Neural crest cell (in vitro differentiated cells): ENCODE measurements at regions not wholly inside any gene's neighbourhood (a gene's known extent, or its start where the extent isn't known, plus 50 kb on each side); places are given as distances from the start of the nearest gene placed in this dataset.

ENCODE experiments used
- DNase-seq: peaks from one replicate; pipeline ENCODE4 v3.0.0; 2021; ENCODE audit warnings: low read depth, mixed read lengths, low spot score
- H3K27ac Mint-ChIP-seq: one replicate; pipeline ENCODE4 v1.8.0; 2021; ENCODE audit warnings: mild to moderate bottlenecking, mixed read lengths; ENCODE audit not compliant: unreplicated experiment
- H3K27me3 Mint-ChIP-seq: 2 replicates; pipeline ENCODE4 v1.8.0; 2021; ENCODE audit warnings: low read depth, mild to moderate bottlenecking, mixed read lengths
- H3K36me3 Mint-ChIP-seq: 2 replicates; pipeline ENCODE4 v1.8.0; 2021; ENCODE audit warnings: low read depth, mild to moderate bottlenecking, mixed read lengths
- H3K4me1 Mint-ChIP-seq: 2 replicates; pipeline ENCODE4 v1.8.0; 2021; ENCODE audit warnings: mixed read lengths
- H3K4me3 Mint-ChIP-seq: one replicate; pipeline ENCODE4 v1.8.0; 2021; ENCODE audit warnings: mild to moderate bottlenecking, mixed read lengths
- H3K9me3 Mint-ChIP-seq: 2 replicates; pipeline ENCODE4 v1.8.0; 2021; ENCODE audit warnings: mixed read lengths
- TF ChIP-seq, protein P1 (sequence below): fragments of 200-600 bp; sonication (generic); conservative IDR thresholded peaks from 2 replicates; pipeline ENCODE4 v1.5.0; 2021; ENCODE audit warnings: antibody characterized with exemption, mild to moderate bottlenecking

DNA sequence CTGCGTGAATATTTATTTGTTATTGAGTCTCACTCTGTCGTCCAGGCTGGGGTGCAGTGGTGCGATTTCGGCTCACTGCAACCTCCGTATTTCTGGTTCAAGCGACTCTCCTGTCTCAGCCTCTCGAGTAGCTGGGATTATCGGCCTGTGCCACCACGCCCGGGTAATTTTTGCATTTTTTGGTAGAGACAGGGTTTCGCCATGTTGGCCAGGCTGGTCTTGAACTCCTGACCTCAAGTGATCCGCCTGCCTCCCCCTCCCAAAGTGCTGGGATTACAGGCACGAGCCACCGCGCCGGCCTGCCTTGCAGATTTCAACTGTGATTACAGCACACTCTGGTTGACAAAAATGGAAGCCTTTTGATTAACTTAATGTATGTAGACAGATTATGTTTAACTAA, 730.0 kb upstream of the VSTM2A start:
- Mint-ChIP-seq H3K36me3 (no peaks in the 10 kb centered on the region), H3K27ac (no peak overlapping the region), H3K4me3 (no peak overlapping the region), H3K9me3 (no peaks in the 10 kb centered on the region), H3K4me1 (no peaks in the 10 kb centered on the region), H3K27me3 (no peaks in the 10 kb centered on the region)
- TF ChIP-seq, protein P1, sequence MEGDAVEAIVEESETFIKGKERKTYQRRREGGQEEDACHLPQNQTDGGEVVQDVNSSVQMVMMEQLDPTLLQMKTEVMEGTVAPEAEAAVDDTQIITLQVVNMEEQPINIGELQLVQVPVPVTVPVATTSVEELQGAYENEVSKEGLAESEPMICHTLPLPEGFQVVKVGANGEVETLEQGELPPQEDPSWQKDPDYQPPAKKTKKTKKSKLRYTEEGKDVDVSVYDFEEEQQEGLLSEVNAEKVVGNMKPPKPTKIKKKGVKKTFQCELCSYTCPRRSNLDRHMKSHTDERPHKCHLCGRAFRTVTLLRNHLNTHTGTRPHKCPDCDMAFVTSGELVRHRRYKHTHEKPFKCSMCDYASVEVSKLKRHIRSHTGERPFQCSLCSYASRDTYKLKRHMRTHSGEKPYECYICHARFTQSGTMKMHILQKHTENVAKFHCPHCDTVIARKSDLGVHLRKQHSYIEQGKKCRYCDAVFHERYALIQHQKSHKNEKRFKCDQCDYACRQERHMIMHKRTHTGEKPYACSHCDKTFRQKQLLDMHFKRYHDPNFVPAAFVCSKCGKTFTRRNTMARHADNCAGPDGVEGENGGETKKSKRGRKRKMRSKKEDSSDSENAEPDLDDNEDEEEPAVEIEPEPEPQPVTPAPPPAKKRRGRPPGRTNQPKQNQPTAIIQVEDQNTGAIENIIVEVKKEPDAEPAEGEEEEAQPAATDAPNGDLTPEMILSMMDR, result no peak
- DNase-seq, result no peak

DNA sequence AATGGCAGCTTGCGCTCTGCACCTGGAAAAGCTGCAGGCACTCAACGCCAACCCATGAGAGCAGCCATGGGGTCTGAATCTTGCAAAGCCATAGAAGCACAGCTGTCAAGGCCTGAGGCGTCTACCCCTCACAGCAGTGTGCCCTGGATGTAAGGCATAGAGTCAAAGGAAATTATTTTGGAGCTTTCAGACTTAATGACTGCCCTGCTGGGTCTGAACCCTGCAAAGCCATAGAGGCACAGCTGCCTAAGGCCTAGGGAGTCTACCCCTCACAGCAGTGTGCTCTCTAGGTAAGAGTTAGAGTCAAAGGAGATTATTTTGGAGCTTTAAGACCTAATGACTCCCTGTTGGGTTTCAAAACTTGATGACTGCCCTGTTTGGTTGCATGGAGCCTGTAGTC, 706.9 kb upstream of the VSTM2A start:
- no peaks in the 10 kb centered on the region for H3K36me3 Mint-ChIP-seq
- H3K27me3 Mint-ChIP-seq, result no peaks in the 10 kb centered on the region
- H3K4me1 Mint-ChIP-seq, result no peaks in the 10 kb centered on the region
- TF ChIP-seq, protein P1, result no peak
- DNase-seq, result no peak
- H3K9me3 Mint-ChIP-seq, result peaks cover 15% of the 10 kb centered on the region
- H3K27ac Mint-ChIP-seq, result no peak overlapping the region
- H3K4me3 Mint-ChIP-seq, result no peak overlapping the region

DNA sequence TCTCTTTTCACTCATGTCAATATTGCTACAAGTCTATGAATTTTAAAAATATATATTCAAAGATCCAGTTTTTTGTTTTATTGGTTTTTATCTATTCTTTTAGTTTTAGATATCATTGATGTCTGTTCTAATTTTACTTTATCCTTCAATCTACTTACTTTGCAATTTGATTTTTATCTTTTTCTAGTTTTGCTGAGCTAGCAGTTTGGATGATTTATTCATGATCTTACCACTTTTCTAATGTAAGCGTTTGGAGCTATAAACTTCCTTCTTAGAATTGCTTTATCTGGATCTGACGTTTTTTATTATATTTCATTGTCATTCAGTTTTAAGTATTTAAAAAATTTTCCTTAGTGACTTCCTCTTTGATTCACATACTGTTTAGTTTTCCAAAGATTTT, 664.5 kb upstream of the VSTM2A start:
- H3K4me1 Mint-ChIP-seq, result no peaks in the 10 kb centered on the region
- no peaks in the 10 kb centered on the region for H3K27me3 Mint-ChIP-seq
- peaks cover 2% of the 10 kb centered on the region for H3K9me3 Mint-ChIP-seq
- H3K4me3 Mint-ChIP-seq, result no peak overlapping the region
- TF ChIP-seq, protein P1, result no peak
- no peak for DNase-seq
- no peaks in the 10 kb centered on the region for H3K36me3 Mint-ChIP-seq
- no peak overlapping the region for H3K27ac Mint-ChIP-seq

DNA sequence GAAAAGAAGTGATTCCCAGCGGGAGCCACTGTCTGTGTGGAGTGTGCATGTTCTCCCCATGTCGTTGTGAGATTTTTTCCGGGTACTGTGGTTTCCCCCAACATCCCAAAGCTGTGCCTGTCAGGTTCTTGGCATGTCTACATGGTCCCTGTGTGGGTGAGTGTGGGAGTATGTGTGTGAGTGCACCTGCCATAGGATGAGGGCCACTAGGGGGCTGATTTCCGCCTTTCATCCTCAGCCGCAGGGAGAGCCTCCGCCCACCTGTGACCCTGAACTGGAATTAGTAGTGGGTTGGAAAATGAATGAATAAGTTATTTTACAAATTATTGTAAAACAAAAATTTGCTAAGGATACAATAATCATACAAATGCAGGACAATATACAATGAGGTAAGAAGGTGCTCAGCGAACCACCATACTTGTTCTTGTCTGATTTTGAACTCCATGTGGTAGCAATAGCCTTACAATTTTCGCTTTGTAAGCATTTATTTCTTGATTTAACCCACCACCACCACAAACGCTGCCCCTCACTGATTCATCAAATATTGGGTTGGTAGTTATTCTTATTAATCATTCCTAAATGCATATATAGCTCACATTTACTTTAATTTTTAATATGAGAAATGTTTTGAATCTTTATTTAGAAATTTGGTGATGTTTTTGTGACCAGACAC, 641.2 kb upstream of the VSTM2A start:
- no peaks in the 10 kb centered on the region for H3K27me3 Mint-ChIP-seq
- H3K9me3 Mint-ChIP-seq, result no peaks in the 10 kb centered on the region
- no peaks in the 10 kb centered on the region for H3K36me3 Mint-ChIP-seq
- H3K4me3 Mint-ChIP-seq, result no peak overlapping the region
- TF ChIP-seq, protein P1, result no peak
- H3K27ac Mint-ChIP-seq, result no peak overlapping the region
- H3K4me1 Mint-ChIP-seq, result no peaks in the 10 kb centered on the region
- DNase-seq, result no peak

DNA sequence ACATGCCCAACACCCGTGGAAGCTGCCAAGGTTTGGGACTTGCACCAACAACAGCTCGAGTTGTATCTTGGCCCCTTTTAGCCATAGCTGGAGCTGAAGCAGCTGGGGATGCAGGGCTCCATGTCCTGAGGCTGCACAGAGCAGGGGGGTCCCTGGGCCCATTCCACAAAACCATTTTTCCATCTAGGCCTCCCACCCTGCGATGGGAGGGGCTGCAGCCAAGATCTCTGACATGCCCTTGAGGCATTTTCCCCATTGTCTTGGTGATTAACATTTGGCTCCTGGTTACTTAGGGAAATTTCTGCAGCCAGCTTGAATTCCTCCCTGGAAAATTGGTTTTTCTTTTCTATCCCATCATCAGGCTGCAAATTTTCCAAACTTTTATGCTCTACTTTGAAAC, 637.8 kb upstream of the VSTM2A start:
- no peaks in the 10 kb centered on the region for H3K36me3 Mint-ChIP-seq
- no peaks in the 10 kb centered on the region for H3K4me1 Mint-ChIP-seq
- H3K9me3 Mint-ChIP-seq, result no peaks in the 10 kb centered on the region
- no peaks in the 10 kb centered on the region for H3K27me3 Mint-ChIP-seq
- DNase-seq, result no peak
- no peak overlapping the region for H3K27ac Mint-ChIP-seq
- no peak overlapping the region for H3K4me3 Mint-ChIP-seq
- TF ChIP-seq, protein P1, result no peak
